ENCODE measurements at regions not wholly inside any gene's neighbourhood (a gene's known extent, or its start where the extent isn't known, plus 50 kb on each side); places are given as distances from the start of the nearest gene placed in this dataset.

GRCh38 chr10:28878236-28878970 lies 201.1 kb downstream of the BAMBI start:
- H3K9me3 ChIP-seq: no peaks in the 10 kb centered on the region
- H3K27ac ChIP-seq: no peak overlapping the region

GRCh38 chr10:28879246-28879645 lies 201.9 kb downstream of the BAMBI start:
- no peaks in the 10 kb centered on the region for H3K36me3 ChIP-seq
- H3K9me3 ChIP-seq: no peaks in the 10 kb centered on the region
- no peak for TF ChIP-seq POLR2A (IDR thresholded peaks at IDR 0.05)
- TF ChIP-seq CTCF (IDR thresholded peaks at IDR 0.05): no peak
- no peak for TF ChIP-seq EP300 (IDR thresholded peaks at IDR 0.05)
- no peak for DNase-seq
- H3K27me3 ChIP-seq: no peaks in the 10 kb centered on the region
- intact Hi-C loops (cut with DNase I): no loop called here
- no peak overlapping the region for H3K4me3 ChIP-seq
- peaks cover 8% of the 10 kb centered on the region for H3K4me1 ChIP-seq (ENCODE audit: insufficient read depth)
- H3K27ac ChIP-seq: no peak overlapping the region

More at GRCh38 chr10:28878236-28878970, 201.1 kb downstream of the BAMBI start:
- TF ChIP-seq EP300 (IDR thresholded peaks at IDR 0.05): no peak
- no peak for TF ChIP-seq CTCF (IDR thresholded peaks at IDR 0.05)
- no peak for TF ChIP-seq POLR2A (IDR thresholded peaks at IDR 0.05)
- H3K27me3 ChIP-seq: no peaks in the 10 kb centered on the region
- H3K36me3 ChIP-seq: no peaks in the 10 kb centered on the region
- intact Hi-C loops (cut with DNase I): no loop called here
- DNase-seq: no peak
- H3K4me1 ChIP-seq (ENCODE audit: insufficient read depth): peaks cover 8% of the 10 kb centered on the region
- 79 to 84% (median 83%) methylated on average over 5 of the region's 5 CpGs for WGBS, 3 donors
- H3K4me3 ChIP-seq: no peak overlapping the region

GRCh38 chr10:28879875-28880682 lies 202.8 kb downstream of the BAMBI start:
- no peak overlapping the region for H3K4me3 ChIP-seq
- H3K36me3 ChIP-seq: no peaks in the 10 kb centered on the region
- no peaks in the 10 kb centered on the region for H3K9me3 ChIP-seq
- peak; percentile 25 to 41 (median 31) for DNase-seq
- H3K27ac ChIP-seq: peak overlapping the region; percentile 16 to 45
- H3K27me3 ChIP-seq: no peaks in the 10 kb centered on the region
- TF ChIP-seq CTCF (IDR thresholded peaks at IDR 0.05) (no peak), POLR2A (IDR thresholded peaks at IDR 0.05) (no peak), EP300 (IDR thresholded peaks at IDR 0.05) (no peak)
- WGBS, 3 donors: 29 to 32% (median 30%) methylated on average over 16 of the region's 16 CpGs
- intact Hi-C loops (cut with DNase I): no loop called here
- peaks cover 8% of the 10 kb centered on the region for H3K4me1 ChIP-seq (ENCODE audit: insufficient read depth)

GRCh38 chr10:28880683-28880950 lies 203.3 kb downstream of the BAMBI start:
- Histone ChIP-seq H3K27ac (peak overlapping the region in 1 of 2 donors; percentile 16), H3K4me1 (ENCODE audit: insufficient read depth) (peaks cover 8% of the 10 kb centered on the region), H3K36me3 (no peaks in the 10 kb centered on the region), H3K27me3 (no peaks in the 10 kb centered on the region), H3K4me3 (no peak overlapping the region), H3K9me3 (no peaks in the 10 kb centered on the region)
- DNase-seq: no peak
- TF ChIP-seq POLR2A (IDR thresholded peaks at IDR 0.05): no peak
- TF ChIP-seq EP300 (IDR thresholded peaks at IDR 0.05): no peak
- no peak for TF ChIP-seq CTCF (IDR thresholded peaks at IDR 0.05)
- WGBS, 3 donors: 11 to 26% (median 18%) methylated on average over 3 of the region's 3 CpGs
- intact Hi-C loops (cut with DNase I): no loop called here
